ENCODE measurements at regions not wholly inside any gene's neighbourhood (a gene's known extent, or its start where the extent isn't known, plus 50 kb on each side); places are given as distances from the start of the nearest gene placed in this dataset.
"Not testable (repeated sequence)": the region's sequence is repeated elsewhere in the genome, so short reads cannot be mapped to it uniquely, and the experiment has no call there.

- DNase-seq: no peak
These were observed 235.7 kb downstream of the SATB1 start for GRCh38 chr3:18189282-18190050.

- DNase-seq: no peak
These were observed 236.6 kb downstream of the SATB1 start for GRCh38 chr3:18188491-18188890.

- DNase-seq: no peak
These were observed 239.5 kb downstream of the SATB1 start for GRCh38 chr3:18185624-18186023.

GRCh38 chr3:18182923-18183322, 242.2 kb downstream of the SATB1 start:
- DNase-seq: not testable (repeated sequence)

- DNase-seq: no peak
These were observed 245.6 kb downstream of the SATB1 start for GRCh38 chr3:18179521-18179920.

GRCh38 chr3:18177271-18177670, 247.9 kb downstream of the SATB1 start:
- DNase-seq: no peak

- peak in 2 of 4 experiments; percentile 9 for DNase-seq
These were observed 251.2 kb downstream of the SATB1 start for GRCh38 chr3:18173891-18174290.

- no peak for DNase-seq
These were observed 265.5 kb downstream of the SATB1 start for GRCh38 chr3:18159681-18160080.

- peak; percentile 46 to 80 (median 62) for DNase-seq
These were observed 271.5 kb downstream of the SATB1 start for GRCh38 chr3:18153571-18154173.

GRCh38 chr3:18151199-18151598, 273.9 kb downstream of the SATB1 start:
- no peak for DNase-seq

- DNase-seq: no peak
These were observed 275.2 kb downstream of the SATB1 start for GRCh38 chr3:18149935-18150334.

- no peak for DNase-seq
These were observed 275.8 kb downstream of the SATB1 start for GRCh38 chr3:18149386-18149785.

GRCh38 chr3:18144571-18144970, 280.6 kb downstream of the SATB1 start:
- no peak for DNase-seq

GRCh38 chr3:18143258-18143780, 281.8 kb downstream of the SATB1 start:
- DNase-seq: no peak

- DNase-seq: no peak
These were observed 287.2 kb downstream of the SATB1 start for GRCh38 chr3:18137958-18138357.

GRCh38 chr3:18135060-18135814, 289.9 kb downstream of the SATB1 start:
- no peak for DNase-seq

- DNase-seq: peak; percentile 46 to 66 (median 59)
These were observed 290.6 kb downstream of the SATB1 start for GRCh38 chr3:18134386-18135059.

- no peak for DNase-seq
These were observed 292.1 kb downstream of the SATB1 start for GRCh38 chr3:18132991-18133390.

- peak; percentile 13 to 60 (median 51) for DNase-seq
These were observed 297.1 kb downstream of the SATB1 start for GRCh38 chr3:18127859-18128681.

- DNase-seq: peak in 3 of 4 experiments; percentile 7 to 33 (median 30)
These were observed 297.8 kb downstream of the SATB1 start for GRCh38 chr3:18127174-18127858.

- DNase-seq: no peak
These were observed 298.4 kb downstream of the SATB1 start for GRCh38 chr3:18126772-18127171.

All from suppressor macrophage (primary cell).